HepG2 (cell line): ENCODE measurements at regions not wholly inside any gene's neighbourhood (a gene's known extent, or its start where the extent isn't known, plus 50 kb on each side); places are given as distances from the start of the nearest gene placed in this dataset.

Experiments used
- E2F5 ChIP-seq: sonication (generic); formaldehyde crosslinking; conservative IDR thresholded peaks from 2 replicates; pipeline ENCODE4 v1.4.0; 2020; ENCODE audit warnings: missing genetic modification reagents
- EHMT2 ChIP-seq: fragments of 200-600 bp; sonication (generic); IDR thresholded peaks from 2 replicates; pipeline ENCODE4 v1.7.0; 2017; ENCODE audit warnings: antibody characterized with exemption, low read depth, low read length, borderline replicate concordance
- EZH2 ChIP-seq: conservative IDR thresholded peaks from 2 replicates; pipeline ENCODE4 v1.6.1; 2012; ENCODE audit warnings: mild to moderate bottlenecking, low read depth, low read length, moderate library complexity
- KIAA2018 ChIP-seq: sonication (generic); formaldehyde crosslinking; IDR thresholded peaks from 2 replicates; pipeline ENCODE4 v1.5.0; 2020; ENCODE audit warnings: mild to moderate bottlenecking, missing genetic modification reagents, borderline replicate concordance
- RNF2 ChIP-seq: fragments of 450-650 bp; conservative IDR thresholded peaks from 2 replicates; pipeline ENCODE4 v1.6.1; 2016; ENCODE audit warnings: low read depth
- TOPORS ChIP-seq: sonication (generic); formaldehyde crosslinking; IDR thresholded peaks from 2 replicates; pipeline ENCODE4 v1.8.0; 2023; ENCODE audit warnings: mild to moderate bottlenecking, missing genetic modification reagents
- ZKSCAN8 ChIP-seq: IDR thresholded peaks from 2 replicates; pipeline ENCODE4 v1.6.1; 2016; ENCODE audit warnings: borderline replicate concordance, missing genetic modification reagents, missing compliant biosample characterization
- ZNF225 ChIP-seq: sonication (generic); formaldehyde crosslinking; IDR thresholded peaks from 2 replicates; pipeline ENCODE4 v1.4.0; 2020; ENCODE audit warnings: mild to moderate bottlenecking, missing genetic modification reagents
- ZNF572 ChIP-seq: sonication (generic); formaldehyde crosslinking; IDR thresholded peaks from 2 replicates; pipeline ENCODE4 v1.5.1; 2020; ENCODE audit warnings: mild to moderate bottlenecking, missing genetic modification reagents
- ZNF597 ChIP-seq: sonication (generic); formaldehyde crosslinking; IDR thresholded peaks from 2 replicates; pipeline ENCODE4 v1.5.0; 2020; ENCODE audit warnings: missing genetic modification reagents
- ZSCAN30 ChIP-seq: sonication (generic); formaldehyde crosslinking; IDR thresholded peaks from 2 replicates; pipeline ENCODE4 v1.5.0; 2020; ENCODE audit warnings: mild to moderate bottlenecking, missing genetic modification reagents
- TF ChIP-seq, protein P1 (sequence below): sonication (generic); formaldehyde crosslinking; conservative IDR thresholded peaks from 2 replicates; pipeline ENCODE4 v1.4.0; 2020; ENCODE audit warnings: missing genetic modification reagents
- TF ChIP-seq, protein P2 (sequence below): sonication (generic); formaldehyde crosslinking; IDR thresholded peaks from 2 replicates; pipeline ENCODE4 v1.4.0; 2020; ENCODE audit warnings: missing genetic modification reagents
- TF ChIP-seq, protein P3 (sequence below): sonication (generic); formaldehyde crosslinking; IDR thresholded peaks from 2 replicates; pipeline ENCODE4 v1.5.0; 2020; ENCODE audit warnings: mild to moderate bottlenecking, missing genetic modification reagents, moderate library complexity

GRCh38 chr2:136212426-136213378 is 94.8 kb upstream of the CXCR4 start:
- no peak for TF ChIP-seq ZNF225
- TF ChIP-seq E2F5 (CRISPR knock-in tag) = no peak
- TF ChIP-seq RNF2 = no peak
- TF ChIP-seq EHMT2 = no peak
- TF ChIP-seq, protein P1, sequence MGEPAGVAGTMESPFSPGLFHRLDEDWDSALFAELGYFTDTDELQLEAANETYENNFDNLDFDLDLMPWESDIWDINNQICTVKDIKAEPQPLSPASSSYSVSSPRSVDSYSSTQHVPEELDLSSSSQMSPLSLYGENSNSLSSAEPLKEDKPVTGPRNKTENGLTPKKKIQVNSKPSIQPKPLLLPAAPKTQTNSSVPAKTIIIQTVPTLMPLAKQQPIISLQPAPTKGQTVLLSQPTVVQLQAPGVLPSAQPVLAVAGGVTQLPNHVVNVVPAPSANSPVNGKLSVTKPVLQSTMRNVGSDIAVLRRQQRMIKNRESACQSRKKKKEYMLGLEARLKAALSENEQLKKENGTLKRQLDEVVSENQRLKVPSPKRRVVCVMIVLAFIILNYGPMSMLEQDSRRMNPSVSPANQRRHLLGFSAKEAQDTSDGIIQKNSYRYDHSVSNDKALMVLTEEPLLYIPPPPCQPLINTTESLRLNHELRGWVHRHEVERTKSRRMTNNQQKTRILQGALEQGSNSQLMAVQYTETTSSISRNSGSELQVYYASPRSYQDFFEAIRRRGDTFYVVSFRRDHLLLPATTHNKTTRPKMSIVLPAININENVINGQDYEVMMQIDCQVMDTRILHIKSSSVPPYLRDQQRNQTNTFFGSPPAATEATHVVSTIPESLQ = no peak
- no peak for TF ChIP-seq ZKSCAN8 (CRISPR knock-in tag)
- TF ChIP-seq KIAA2018 (CRISPR knock-in tag) = no peak
- no peak for TF ChIP-seq ZSCAN30 (CRISPR knock-in tag)
- TF ChIP-seq, protein P2, sequence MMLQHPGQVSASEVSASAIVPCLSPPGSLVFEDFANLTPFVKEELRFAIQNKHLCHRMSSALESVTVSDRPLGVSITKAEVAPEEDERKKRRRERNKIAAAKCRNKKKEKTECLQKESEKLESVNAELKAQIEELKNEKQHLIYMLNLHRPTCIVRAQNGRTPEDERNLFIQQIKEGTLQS (CRISPR knock-in tag) = no peak
- no peak for TF ChIP-seq EZH2
- TF ChIP-seq TOPORS (CRISPR knock-in tag) = no peak
- TF ChIP-seq ZNF597 (CRISPR knock-in tag) = no peak
- no peak for TF ChIP-seq ZNF572 (CRISPR knock-in tag)
- TF ChIP-seq, protein P3, sequence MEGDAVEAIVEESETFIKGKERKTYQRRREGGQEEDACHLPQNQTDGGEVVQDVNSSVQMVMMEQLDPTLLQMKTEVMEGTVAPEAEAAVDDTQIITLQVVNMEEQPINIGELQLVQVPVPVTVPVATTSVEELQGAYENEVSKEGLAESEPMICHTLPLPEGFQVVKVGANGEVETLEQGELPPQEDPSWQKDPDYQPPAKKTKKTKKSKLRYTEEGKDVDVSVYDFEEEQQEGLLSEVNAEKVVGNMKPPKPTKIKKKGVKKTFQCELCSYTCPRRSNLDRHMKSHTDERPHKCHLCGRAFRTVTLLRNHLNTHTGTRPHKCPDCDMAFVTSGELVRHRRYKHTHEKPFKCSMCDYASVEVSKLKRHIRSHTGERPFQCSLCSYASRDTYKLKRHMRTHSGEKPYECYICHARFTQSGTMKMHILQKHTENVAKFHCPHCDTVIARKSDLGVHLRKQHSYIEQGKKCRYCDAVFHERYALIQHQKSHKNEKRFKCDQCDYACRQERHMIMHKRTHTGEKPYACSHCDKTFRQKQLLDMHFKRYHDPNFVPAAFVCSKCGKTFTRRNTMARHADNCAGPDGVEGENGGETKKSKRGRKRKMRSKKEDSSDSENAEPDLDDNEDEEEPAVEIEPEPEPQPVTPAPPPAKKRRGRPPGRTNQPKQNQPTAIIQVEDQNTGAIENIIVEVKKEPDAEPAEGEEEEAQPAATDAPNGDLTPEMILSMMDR = no peak
